Midbrain (tissue), 1 donor: ENCODE measurements at regions not wholly inside any gene's neighbourhood (a gene's known extent, or its start where the extent isn't known, plus 50 kb on each side); places are given as distances from the start of the nearest gene placed in this dataset.

ENCODE experiments used
- DNase-seq: peaks from one replicate; lab custom pipeline; 2025; lab: John Stamatoyannopoulos, UW

- DNase-seq = no peak
These were observed 168.7 kb upstream of the ITGB1 start for GRCh38 chr10:33126742-33127141.

- no peak for DNase-seq
These were observed 167.8 kb upstream of the ITGB1 start for GRCh38 chr10:33125522-33126517.

- no peak for DNase-seq
These were observed 167.1 kb upstream of the ITGB1 start for GRCh38 chr10:33125111-33125510.

GRCh38 chr10:33123680-33124079, 165.7 kb upstream of the ITGB1 start:
- DNase-seq = no peak

- DNase-seq = no peak
These were observed 164.2 kb upstream of the ITGB1 start for GRCh38 chr10:33122014-33122809.

GRCh38 chr10:33120700-33121099, 162.7 kb upstream of the ITGB1 start:
- DNase-seq = no peak

- DNase-seq = no peak
These were observed 162.2 kb upstream of the ITGB1 start for GRCh38 chr10:33120275-33120674.

GRCh38 chr10:33117816-33118215, 159.8 kb upstream of the ITGB1 start:
- no peak for DNase-seq

GRCh38 chr10:33117230-33117629, 159.2 kb upstream of the ITGB1 start:
- no peak for DNase-seq

- DNase-seq = peak; percentile 2
These were observed 158.0 kb upstream of the ITGB1 start for GRCh38 chr10:33115738-33116719.

GRCh38 chr10:33114451-33114952, 156.5 kb upstream of the ITGB1 start:
- DNase-seq = no peak

- DNase-seq = no peak
These were observed 155.4 kb upstream of the ITGB1 start for GRCh38 chr10:33113466-33113865.

GRCh38 chr10:33112831-33113455, 154.9 kb upstream of the ITGB1 start:
- DNase-seq = no peak

- DNase-seq = no peak
These were observed 153.5 kb upstream of the ITGB1 start for GRCh38 chr10:33111488-33112051.

GRCh38 chr10:33109788-33110469, 151.9 kb upstream of the ITGB1 start:
- DNase-seq = no peak

GRCh38 chr10:33109384-33109783, 151.4 kb upstream of the ITGB1 start:
- DNase-seq = no peak

- no peak for DNase-seq
These were observed 149.9 kb upstream of the ITGB1 start for GRCh38 chr10:33107953-33108352.

- DNase-seq = no peak
These were observed 148.7 kb upstream of the ITGB1 start for GRCh38 chr10:33106767-33107166.

- no peak for DNase-seq
These were observed 145.9 kb upstream of the ITGB1 start for GRCh38 chr10:33103863-33104379.

GRCh38 chr10:33102071-33102470, 144.0 kb upstream of the ITGB1 start:
- DNase-seq = no peak
